T-helper 9 cell (primary cell): ENCODE measurements at regions not wholly inside any gene's neighbourhood (a gene's known extent, or its start where the extent isn't known, plus 50 kb on each side); places are given as distances from the start of the nearest gene placed in this dataset.
A peak's percentile ranks its signal among the peaks of the same experiment; 100 is the strongest.

Experiments used
- DNase-seq: peaks from one replicate; pipeline ENCODE4 v3.0.0-alpha.2; 2020

- no peak for DNase-seq
These were observed 52.6 kb upstream of the OLFM4 start for GRCh38 chr13:52975969-52976368.

GRCh38 chr13:52975161-52975560 lies 53.5 kb upstream of the OLFM4 start:
- no peak for DNase-seq

DNA sequence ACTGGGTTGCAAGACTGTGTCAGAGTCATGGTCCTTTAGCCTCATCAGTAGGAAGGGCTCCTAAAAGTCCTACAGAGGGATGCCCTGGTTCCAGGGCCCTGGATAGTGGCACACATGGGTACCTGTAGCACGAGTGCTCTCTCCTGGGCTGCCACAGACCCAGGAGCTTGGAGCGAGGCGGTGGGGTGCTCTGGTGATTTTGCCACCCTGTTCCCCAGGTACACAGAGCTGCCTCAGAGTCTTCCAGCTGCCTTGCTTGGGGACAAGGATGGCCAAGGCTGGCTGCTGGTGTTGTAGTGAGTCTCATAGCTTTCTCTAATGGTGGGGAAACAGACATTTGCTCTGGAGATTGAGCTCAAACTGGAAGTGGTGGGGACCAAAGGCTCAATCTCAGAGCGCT lies 53.9 kb upstream of the OLFM4 start:
- DNase-seq, result no peak

GRCh38 chr13:52969373-52969772 lies 59.2 kb upstream of the OLFM4 start:
- DNase-seq, result no peak

- peak; percentile 35 for DNase-seq
These were observed 60.4 kb upstream of the OLFM4 start for GRCh38 chr13:52968074-52968700.

DNA sequence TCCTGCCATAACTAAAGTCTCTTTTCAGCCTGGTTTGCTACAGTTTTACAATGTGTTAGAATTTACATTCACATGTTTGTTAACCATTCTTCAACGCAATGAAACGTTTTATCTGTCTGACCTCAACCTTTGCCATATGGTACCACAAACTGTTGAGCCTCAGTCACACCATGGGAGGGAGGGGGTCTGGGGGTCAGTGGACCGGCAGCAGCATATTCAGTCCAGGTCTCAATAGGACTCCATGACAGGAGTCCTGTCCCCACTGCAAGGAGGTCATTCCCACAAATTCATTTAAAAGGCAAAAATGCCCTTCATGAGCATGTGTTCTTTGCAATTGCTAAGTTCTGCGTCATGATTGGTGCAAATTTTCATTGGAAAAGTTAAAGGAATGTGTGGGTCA lies 66.6 kb upstream of the OLFM4 start:
- no peak for DNase-seq

DNA sequence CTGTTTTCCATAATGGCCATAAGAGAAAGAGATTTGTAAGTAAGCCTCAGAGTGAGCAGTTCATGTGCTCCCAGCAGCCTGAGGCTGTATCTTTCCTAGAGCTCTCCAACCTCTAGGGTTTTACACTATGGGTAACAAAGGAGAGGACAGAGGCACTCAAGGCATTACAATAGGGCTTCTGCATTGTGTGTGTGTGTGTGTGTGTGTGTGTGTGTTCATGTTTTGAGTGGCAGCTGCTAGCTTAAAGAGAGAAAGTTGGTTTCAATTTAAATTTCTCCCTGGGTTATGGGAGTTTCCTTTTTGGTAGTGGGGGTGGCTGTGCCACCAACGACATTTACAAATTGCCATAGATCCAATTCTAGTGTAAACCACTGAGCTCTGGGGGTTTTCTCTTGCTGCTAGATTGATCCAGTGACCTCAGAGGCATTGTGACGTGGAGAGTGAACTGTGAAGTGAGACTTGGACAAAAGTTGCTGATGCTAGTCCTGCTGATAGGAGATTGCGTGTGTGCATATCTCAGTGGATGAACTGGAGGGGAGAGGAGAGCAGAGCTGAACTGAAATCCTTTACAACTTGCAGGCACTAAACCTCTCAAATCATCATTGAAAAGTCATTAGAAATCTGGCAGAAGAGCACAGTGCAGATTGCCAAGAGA lies 67.2 kb upstream of the OLFM4 start:
- DNase-seq, result no peak

DNA sequence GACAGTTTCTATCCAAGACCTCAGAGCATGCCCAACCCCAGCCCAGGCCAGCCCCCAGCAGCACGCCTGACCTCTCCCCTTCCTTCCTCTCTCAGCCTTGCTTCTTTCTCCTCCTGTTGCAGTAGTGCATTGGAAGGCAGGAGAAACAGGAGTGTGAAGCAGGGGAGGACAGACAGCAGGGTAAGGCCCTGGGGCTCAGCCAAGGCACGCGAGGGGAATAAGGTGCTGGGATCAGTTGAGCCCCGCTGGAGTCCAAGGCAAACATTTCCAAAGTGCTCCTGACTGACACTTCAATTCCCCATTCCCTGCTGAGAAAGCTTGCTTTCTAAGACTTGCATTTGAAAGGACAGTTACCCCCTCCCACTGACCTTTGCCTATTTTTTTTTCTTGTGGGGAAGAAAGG lies 73.1 kb upstream of the OLFM4 start:
- no peak for DNase-seq

GRCh38 chr13:52954838-52955237 lies 73.8 kb upstream of the OLFM4 start:
- no peak for DNase-seq

- DNase-seq, result no peak
These were observed 78.1 kb upstream of the OLFM4 start for GRCh38 chr13:52950436-52950956.

DNA sequence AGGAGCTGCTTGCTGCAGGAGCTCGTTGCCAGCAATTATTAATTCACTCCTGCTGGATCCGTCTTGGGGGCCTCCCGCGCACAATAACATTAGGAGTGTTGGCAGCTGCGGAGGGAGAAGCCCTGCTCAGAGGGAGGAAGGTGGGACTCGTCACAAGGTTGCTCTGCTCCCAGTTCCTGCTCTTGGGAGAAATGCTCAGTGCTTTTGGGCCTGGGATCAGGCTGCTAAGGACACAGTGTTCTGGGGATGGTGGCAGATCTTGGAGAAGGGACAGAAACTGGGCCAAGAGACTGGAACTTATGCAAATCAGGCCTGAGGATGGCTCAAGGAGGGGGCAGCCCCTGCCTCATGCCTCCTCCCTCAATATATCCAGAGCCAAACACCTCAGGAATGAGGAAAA lies 78.9 kb upstream of the OLFM4 start:
- no peak for DNase-seq

DNA sequence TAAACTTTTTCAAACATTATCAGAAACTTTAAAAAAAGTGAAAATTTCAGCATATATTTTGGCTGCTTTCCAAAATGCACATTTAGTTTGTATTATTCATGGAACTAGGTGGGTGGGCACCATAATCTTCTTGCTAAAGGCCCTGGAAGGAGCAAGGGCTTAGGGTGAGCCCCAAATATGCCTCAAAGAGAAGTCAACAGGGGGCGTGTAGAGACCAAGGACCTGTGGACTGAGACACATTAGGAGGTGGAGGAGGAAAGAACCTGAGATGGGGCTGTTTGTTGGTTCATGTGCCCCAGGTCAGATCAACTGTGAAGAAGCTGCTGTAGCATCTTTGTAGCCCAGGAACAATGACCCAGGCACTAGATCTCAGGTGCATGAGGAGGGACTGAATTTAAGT lies 79.6 kb upstream of the OLFM4 start:
- DNase-seq, result no peak

GRCh38 chr13:52947921-52948373 lies 80.7 kb upstream of the OLFM4 start:
- no peak for DNase-seq

GRCh38 chr13:52945348-52945747 lies 83.3 kb upstream of the OLFM4 start:
- DNase-seq, result no peak

DNA sequence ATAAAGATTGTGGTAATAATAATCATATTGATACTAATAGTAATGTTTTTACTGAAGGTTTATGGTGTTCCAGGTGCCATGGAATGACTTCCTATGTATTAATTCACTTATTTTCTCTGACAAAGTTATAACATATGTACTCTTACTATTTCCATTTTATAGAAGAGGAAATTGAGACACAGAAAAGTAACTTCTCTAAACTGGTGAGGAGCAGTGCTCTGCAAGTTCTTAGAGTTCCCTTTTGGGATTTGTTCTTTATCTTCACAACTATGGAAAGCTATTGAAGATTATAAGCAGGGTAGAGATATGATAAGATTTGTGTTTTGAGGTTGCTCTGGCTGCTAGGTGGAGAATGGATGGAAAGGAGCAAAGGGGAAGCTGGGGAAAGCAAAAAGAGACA lies 83.9 kb upstream of the OLFM4 start:
- DNase-seq, result no peak

DNA sequence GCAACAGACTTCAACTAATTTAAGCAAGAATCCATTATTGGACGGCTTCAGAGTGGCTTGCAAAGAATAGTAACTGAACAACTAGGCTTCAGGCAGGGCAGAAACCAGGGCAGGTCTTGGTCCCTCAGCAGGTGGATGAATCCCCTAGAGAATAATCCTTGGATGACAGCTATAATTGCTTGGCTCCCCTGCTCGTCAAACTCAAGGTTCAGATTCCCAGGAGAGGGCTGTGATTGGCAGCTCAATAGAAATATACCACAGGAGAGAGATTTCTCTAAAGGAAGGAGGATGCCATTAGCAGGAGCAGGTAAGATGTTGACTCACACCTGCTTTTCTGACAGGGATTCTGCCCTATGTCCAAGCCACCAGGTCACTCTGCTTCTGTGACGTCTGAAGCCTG lies 89.6 kb upstream of the PCDH8 start:
- DNase-seq, result no peak

- DNase-seq, result no peak
These were observed 88.4 kb upstream of the PCDH8 start for GRCh38 chr13:52936806-52937205.

GRCh38 chr13:52934258-52934657 lies 85.8 kb upstream of the PCDH8 start:
- no peak for DNase-seq

DNA sequence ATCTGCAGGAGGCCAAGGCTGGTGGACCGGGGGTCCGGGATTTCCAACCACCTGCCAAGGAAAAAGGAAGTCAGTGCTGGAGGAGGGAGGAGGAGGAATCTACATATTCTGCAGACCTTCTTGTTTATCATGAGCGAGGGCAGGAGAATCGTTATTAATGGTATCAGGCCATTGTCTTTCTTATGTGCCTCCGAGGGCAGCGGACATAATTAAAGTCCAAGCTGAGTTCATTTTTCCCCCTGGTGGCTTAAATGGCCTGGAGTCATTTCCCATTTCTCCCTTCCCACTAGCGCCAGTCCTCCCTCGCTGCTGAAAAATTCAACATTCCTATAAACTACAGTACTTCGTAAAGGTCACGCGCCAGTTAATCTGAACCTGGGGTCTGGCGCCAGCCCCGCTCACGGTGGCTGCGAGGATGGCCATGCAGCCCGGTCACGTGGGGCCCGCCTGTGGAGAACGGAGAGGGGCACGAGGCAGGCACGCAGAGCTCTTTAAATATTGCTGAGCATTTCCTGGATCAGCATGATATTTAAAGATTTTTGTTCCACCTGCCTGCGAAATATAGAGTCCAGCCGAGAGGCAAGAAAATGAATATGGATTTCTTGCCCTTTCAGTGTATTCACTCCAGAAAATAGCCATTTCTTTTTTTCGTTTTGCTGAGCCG lies 85.2 kb upstream of the PCDH8 start:
- DNase-seq, result no peak

- no peak for DNase-seq
These were observed 84.7 kb upstream of the PCDH8 start for GRCh38 chr13:52933099-52933498.

DNA sequence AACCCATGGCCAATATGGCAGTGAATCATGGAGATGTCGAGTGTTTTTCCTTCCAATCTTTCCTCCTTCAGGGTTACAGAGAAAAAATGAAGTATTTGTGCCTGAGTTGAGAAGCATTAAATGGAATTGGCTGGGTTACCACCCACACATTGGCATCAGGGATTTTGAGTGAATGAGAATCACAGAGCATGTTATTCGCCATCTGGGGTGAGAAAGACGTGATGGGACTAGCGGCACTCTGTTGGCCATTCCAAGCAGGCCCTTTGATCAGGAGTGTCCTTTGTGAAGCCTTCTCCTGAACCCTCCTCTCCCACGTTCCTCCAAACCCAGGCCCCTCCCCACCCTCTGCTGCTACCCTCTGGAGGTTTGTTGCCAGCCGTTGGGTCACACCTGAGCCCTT lies 84.2 kb upstream of the PCDH8 start:
- DNase-seq, result no peak

- no peak for DNase-seq
These were observed 83.3 kb upstream of the PCDH8 start for GRCh38 chr13:52931539-52932431.

DNA sequence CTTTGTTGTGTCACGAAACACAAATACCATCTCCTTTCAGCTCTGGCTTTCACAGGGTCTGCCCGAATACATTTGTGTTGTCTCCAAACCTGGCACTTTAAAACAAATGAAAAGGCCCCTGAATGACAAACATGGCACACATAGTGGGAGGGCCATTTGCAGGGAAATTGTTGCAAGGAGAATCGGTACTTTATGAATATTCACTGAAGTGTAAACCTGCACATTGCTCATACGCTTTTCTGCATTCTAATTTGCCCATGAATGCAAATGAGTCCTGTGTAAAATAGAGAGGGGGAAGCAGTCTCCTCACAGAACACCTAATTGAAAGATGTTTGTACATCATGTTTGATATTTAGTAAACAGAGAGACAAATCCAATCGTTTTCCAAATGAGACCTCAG lies 82.7 kb upstream of the PCDH8 start:
- DNase-seq, result no peak
